Germinal center (tissue), 1 donor: ENCODE measurements at regions not wholly inside any gene's neighbourhood (a gene's known extent, or its start where the extent isn't known, plus 50 kb on each side); places are given as distances from the start of the nearest gene placed in this dataset.

Source experiments
- DNase-seq: peaks from one replicate; pipeline ENCODE4 v3.0.0; 2012; ENCODE audit warnings: mixed read lengths, low spot score

DNA sequence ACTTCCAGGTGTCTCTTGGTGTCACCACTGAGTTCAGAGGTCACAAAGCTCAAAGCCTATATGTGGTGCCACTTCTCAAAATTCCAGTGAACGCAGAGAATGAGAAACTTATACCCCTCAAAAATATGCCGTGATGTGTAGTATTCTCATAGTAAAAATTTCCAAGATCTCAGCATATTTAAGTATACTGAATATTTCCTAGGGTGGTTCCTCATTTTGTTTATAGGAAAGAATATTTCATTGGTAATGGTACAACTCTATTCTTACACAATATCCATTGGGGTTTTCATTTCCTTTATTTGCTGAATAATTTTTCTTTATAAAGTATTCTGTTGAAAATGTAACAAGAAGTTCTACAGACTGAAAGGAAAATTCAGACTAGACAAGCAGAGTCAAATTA, 58.9 kb upstream of the ADO start:
- DNase-seq, result no peak

DNA sequence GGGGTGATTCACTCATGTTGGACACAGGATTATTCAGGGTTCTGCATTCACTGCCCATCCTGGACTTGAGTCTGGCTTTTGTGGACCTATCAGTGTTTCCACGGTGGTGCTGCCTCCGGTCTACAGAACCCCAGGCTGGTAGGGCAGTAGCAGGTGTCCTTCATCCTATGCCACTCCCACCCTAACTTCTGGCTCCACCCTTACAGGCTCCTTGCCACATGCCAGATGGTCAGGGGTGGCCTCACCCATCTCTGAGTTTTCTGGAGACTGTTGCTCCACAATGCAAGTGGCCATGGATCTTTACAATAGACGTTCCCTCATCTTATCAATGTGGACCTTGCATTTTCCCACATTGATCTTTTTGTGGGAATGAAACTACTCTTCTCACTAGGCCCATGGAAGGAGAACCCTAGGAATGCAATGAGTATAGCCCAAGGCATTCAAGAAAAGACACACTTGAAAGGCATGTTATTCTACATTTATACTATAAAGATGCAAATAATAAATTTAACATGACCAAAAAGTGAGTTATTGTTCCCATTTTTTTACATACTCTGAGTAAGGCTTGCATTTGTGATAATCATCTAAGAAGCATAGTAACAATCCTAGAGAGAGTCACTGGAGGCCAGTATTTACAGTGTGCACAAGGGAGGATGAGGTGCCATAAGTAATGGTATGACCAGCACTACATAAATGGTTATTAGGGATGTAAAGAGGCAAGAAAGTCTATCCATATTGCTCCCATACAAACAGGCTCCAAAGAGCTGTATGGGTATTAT, 57.4 kb upstream of the ADO start:
- DNase-seq, result no peak

DNA sequence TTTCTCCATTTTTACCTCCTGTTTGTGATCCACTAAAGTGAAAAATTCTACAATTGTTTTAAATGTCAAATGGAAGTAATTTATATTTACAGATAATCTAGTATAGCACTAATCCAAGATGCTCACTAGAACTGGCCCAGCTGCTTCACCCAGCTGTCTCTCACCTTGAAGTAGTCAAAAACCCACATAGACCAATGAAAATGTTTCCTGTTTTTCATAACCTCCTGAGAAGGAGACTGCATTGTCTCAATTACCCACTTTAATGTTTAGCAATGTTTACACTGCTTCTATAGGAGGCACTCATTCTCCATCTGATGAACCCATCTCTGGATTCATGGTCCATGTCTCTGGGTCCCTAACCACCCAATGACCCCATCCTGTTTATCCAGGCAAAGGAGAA, 56.1 kb upstream of the ADO start:
- no peak for DNase-seq

DNA sequence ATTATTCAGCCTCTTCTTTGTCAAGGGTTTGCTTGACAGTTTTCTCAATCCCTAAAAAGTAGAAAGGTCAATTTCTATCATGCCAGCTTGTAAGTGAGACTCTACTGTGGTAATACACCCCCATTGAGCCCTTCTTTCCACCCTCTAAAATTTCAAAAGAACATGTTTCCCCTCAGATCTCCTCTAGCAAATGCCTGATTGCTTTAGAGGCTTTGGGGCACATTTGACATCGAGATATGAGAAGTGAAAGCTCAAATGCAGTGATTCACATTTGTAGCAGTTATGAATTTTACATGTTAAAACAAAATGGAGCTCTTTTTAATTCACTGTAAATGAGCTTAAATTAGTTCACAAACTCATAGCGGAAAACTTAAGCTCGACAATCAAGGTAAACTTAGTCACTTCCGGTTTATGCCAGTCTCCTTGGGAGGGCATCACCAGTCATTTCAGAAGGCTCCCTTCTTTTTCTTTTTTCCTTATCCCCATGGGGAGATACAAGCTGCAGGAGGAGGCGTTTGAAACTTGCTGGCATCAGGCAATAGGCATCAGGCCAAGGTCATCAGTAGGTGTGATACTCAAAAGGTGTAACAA, 55.3 kb upstream of the ADO start:
- DNase-seq, result peak; percentile 10
